IMR-90 (cell line): ENCODE measurements at regions not wholly inside any gene's neighbourhood (a gene's known extent, or its start where the extent isn't known, plus 50 kb on each side); places are given as distances from the start of the nearest gene placed in this dataset.

Experiments used
- ATAC-seq: fragments of 200-7000 bp; cut with Tn5 transposase; 2 replicates; pipeline ENCODE4 v1.9.1; 2020; ENCODE audit warnings: low read depth, mild to moderate bottlenecking, moderate library complexity
- BruUV-seq: library from RNA; stranded (reverse); fragments of 400-500 nt; replicated peaks from 2 replicates; lab custom pipeline; 2021; lab: Mats Ljungman, UMichigan
- CTCF ChIA-PET: fragments of 300-600 bp; formaldehyde crosslinking; extraction: SDS; loops from one replicate; lab custom pipeline; 2021; ENCODE audit warnings: antibody characterized with exemption; lab: Yijun Ruan, JAX
- POLR2A ChIA-PET: fragments of 300-600 bp; sonication (Branson Sonifier 250); formaldehyde crosslinking; loops from one replicate; lab custom pipeline; 2022; ENCODE audit warnings: antibody characterized with exemption; ENCODE audit not compliant: unreplicated experiment; lab: Charles Lee
- DNase-seq: peaks from one replicate; pipeline ENCODE4 v3.0.0; 2013
- H2AFZ ChIP-seq: replicated peaks from 2 replicates; pipeline ENCODE3; 2013; ENCODE audit warnings: low read length, mild to moderate bottlenecking; ENCODE audit not compliant: poor library complexity
- H2AK5ac ChIP-seq: 2 replicates; pipeline ENCODE4 v1.6.1; 2013; ENCODE audit warnings: low read depth, low read length, inconsistent platforms
- H2AK9ac ChIP-seq: replicated peaks from 2 replicates; pipeline ENCODE3; 2013; ENCODE audit warnings: mild to moderate bottlenecking, low read depth, low read length, moderate library complexity; ENCODE audit not compliant: poor library complexity
- H2BK120ac ChIP-seq: 2 replicates; pipeline ENCODE4 v1.6.1; 2013; ENCODE audit warnings: low read depth, low read length, inconsistent platforms
- H2BK15ac ChIP-seq: 3 replicates; pipeline ENCODE4 v1.6.1; 2013; ENCODE audit warnings: low read depth, low read length, inconsistent platforms
- H2BK20ac ChIP-seq: 2 replicates; pipeline ENCODE4 v1.6.1; 2013; ENCODE audit warnings: low read depth, mild to moderate bottlenecking, inconsistent platforms, low read length, moderate library complexity
- H2BK5ac ChIP-seq: 2 replicates; pipeline ENCODE4 v1.6.1; 2013; ENCODE audit warnings: mild to moderate bottlenecking, low read depth, low read length, inconsistent platforms; ENCODE audit not compliant: poor library complexity, severe bottlenecking
- H3K14ac ChIP-seq: replicated peaks from 2 replicates; pipeline ENCODE4 v1.6.1; 2013; ENCODE audit warnings: low read depth, low read length, inconsistent platforms
- H3K18ac ChIP-seq: 2 replicates; pipeline ENCODE4 v1.6.1; 2013; ENCODE audit warnings: low read depth, low read length, control low read depth
- H3K23ac ChIP-seq: 2 replicates; pipeline ENCODE4 v1.6.1; 2013; ENCODE audit warnings: low read depth, low read length, inconsistent platforms
- H3K27ac ChIP-seq: 2 replicates; pipeline ENCODE4 v1.5.1; 2013; ENCODE audit warnings: mild to moderate bottlenecking, control low read depth, low read length; ENCODE audit not compliant: insufficient read depth
- H3K27me3 ChIP-seq: 2 replicates; pipeline ENCODE4 v1.6.1; 2013; ENCODE audit warnings: low read length; ENCODE audit not compliant: control insufficient read depth, insufficient read depth
- H3K36me3 ChIP-seq: 2 replicates; pipeline ENCODE4 v1.6.1; 2013; ENCODE audit warnings: low read length, mixed read lengths; ENCODE audit not compliant: control insufficient read depth, insufficient read depth
- H3K4ac ChIP-seq: 2 replicates; pipeline ENCODE4 v1.6.1; 2013; ENCODE audit warnings: low read depth, low read length, inconsistent platforms
- H3K4me1 ChIP-seq: 2 replicates; pipeline ENCODE4 v1.6.1; 2013; ENCODE audit warnings: low read length, mixed read lengths; ENCODE audit not compliant: control insufficient read depth, insufficient read depth
- H3K4me2 ChIP-seq: 2 replicates; pipeline ENCODE4 v1.6.1; 2013; ENCODE audit warnings: low read depth, mild to moderate bottlenecking, control low read depth, low read length, moderate library complexity
- H3K4me3 ChIP-seq: 2 replicates; pipeline ENCODE4 v1.5.1; 2013; ENCODE audit warnings: low read depth, mild to moderate bottlenecking, control low read depth, low read length, moderate library complexity; ENCODE audit not compliant: insufficient read depth
- H3K56ac ChIP-seq: 2 replicates; pipeline ENCODE4 v1.6.1; 2013; ENCODE audit warnings: low read length, inconsistent platforms; ENCODE audit not compliant: insufficient read depth; ENCODE audit errors: extremely low read depth
- H3K79me1 ChIP-seq, 2 experiments: 2 replicates each; pipeline ENCODE4 v1.6.1; 2013; ENCODE audit warnings: low read length in 2 of 2, inconsistent platforms in 1 of 2, low read depth in 1 of 2
- H3K9ac ChIP-seq: 2 replicates; pipeline ENCODE4 v1.6.1; 2013; ENCODE audit warnings: low read depth, low read length, control low read depth
- H3K9me1 ChIP-seq: 2 replicates; pipeline ENCODE4 v1.6.1; 2013; ENCODE audit warnings: low read length, inconsistent platforms; ENCODE audit not compliant: insufficient read depth
- H3K9me3 ChIP-seq: 2 replicates; pipeline ENCODE4 v1.6.1; 2013; ENCODE audit warnings: low read length; ENCODE audit not compliant: control insufficient read depth, insufficient read depth
- H4K20me1 ChIP-seq: 2 replicates; pipeline ENCODE4 v1.6.1; 2013; ENCODE audit warnings: low read length, inconsistent platforms; ENCODE audit not compliant: insufficient read depth
- H4K5ac ChIP-seq: 2 replicates; pipeline ENCODE4 v1.6.1; 2013; ENCODE audit warnings: mild to moderate bottlenecking, low read depth, low read length, control low read depth
- H4K8ac ChIP-seq, 2 experiments: 2 replicates each; pipeline ENCODE4 v1.6.1; 2013; ENCODE audit warnings: low read depth in 2 of 2, low read length in 2 of 2, control low read depth in 1 of 2, inconsistent platforms in 1 of 2
- H4K91ac ChIP-seq: 2 replicates; pipeline ENCODE4 v1.6.1; 2013; ENCODE audit warnings: low read depth, low read length, inconsistent platforms; ENCODE audit not compliant: insufficient read depth
- CEBPB ChIP-seq: IDR thresholded peaks from 2 replicates; pipeline ENCODE4 v1.6.1; 2012; ENCODE audit warnings: low read depth, low read length, improper control_type of control experiment
- ELK1 ChIP-seq: fragments of 150-350 bp; IDR thresholded peaks from 2 replicates; pipeline ENCODE4 v1.6.1; 2016; ENCODE audit warnings: low read depth, mild to moderate bottlenecking, low read length, moderate library complexity, borderline replicate concordance
- FOS ChIP-seq: fragments of 150-350 bp; IDR thresholded peaks from 2 replicates; pipeline ENCODE4 v1.6.1; 2016; ENCODE audit warnings: low read depth, low read length
- MAFK ChIP-seq: IDR thresholded peaks from 2 replicates; pipeline ENCODE4 v1.6.1; 2012; ENCODE audit warnings: low read depth, low read length, improper control_type of control experiment
- MAZ ChIP-seq: IDR thresholded peaks from 2 replicates; pipeline ENCODE4 v1.6.1; 2012; ENCODE audit warnings: low read depth, mild to moderate bottlenecking, low read length, improper control_type of control experiment, moderate library complexity, borderline replicate concordance
- RAD21 ChIP-seq: IDR thresholded peaks from 2 replicates; pipeline ENCODE4 v1.6.1; 2012; ENCODE audit warnings: low read length, improper control_type of control experiment
- RCOR1 ChIP-seq: IDR thresholded peaks from 2 replicates; pipeline ENCODE4 v1.6.1; 2012; ENCODE audit warnings: mild to moderate bottlenecking, low read length, improper control_type of control experiment; ENCODE audit not compliant: insufficient replicate concordance
- RFX5 ChIP-seq: IDR thresholded peaks from 2 replicates; pipeline ENCODE4 v1.8.0; 2012; ENCODE audit warnings: low read depth, mild to moderate bottlenecking, low read length, moderate library complexity
- SMC3 ChIP-seq: fragments of 150-350 bp; IDR thresholded peaks from 2 replicates; pipeline ENCODE4 v1.6.1; 2016; ENCODE audit warnings: low read depth, mild to moderate bottlenecking, antibody characterized with exemption, low read length, moderate library complexity
- USF2 ChIP-seq: fragments of 150-350 bp; IDR thresholded peaks from 2 replicates; pipeline ENCODE4 v1.6.1; 2017; ENCODE audit warnings: mild to moderate bottlenecking, antibody characterized with exemption, low read length, low read depth
- WGBS, 2 experiments: methylation state at CpG; one replicate each; pipeline versions ENCODE4 v1.1.5 to v1.1.7; 2013; ENCODE audit warnings: missing lambda C conversion rate in 2 of 2; ENCODE audit not compliant: insufficient read length in 1 of 2; ENCODE audit errors: extremely low coverage in 2 of 2; 5-methylcytosine and 5-hydroxymethylcytosine counted together
- dilution Hi-C: fragments of 300-500 bp; cut with HindIII; formaldehyde crosslinking; loops from one replicate; pipeline ENCODE4 v1.14.3; 2018; ENCODE audit warnings: low sequenced_read_pairs; ENCODE audit not compliant: unreplicated experiment
- in situ Hi-C: fragments of 300-500 bp; cut with MboI; formaldehyde crosslinking; loops from 3 replicates; pipeline ENCODE4 v1.14.3; 2019; ENCODE audit warnings: low sequenced_read_pairs, inconsistent platforms, mixed read lengths
- intact Hi-C: fragments of 100-400 bp; cut with micrococcal nuclease; formaldehyde crosslinking; loops from 2 replicates; pipeline ENCODE4 v1.10.0; 2022

DNA sequence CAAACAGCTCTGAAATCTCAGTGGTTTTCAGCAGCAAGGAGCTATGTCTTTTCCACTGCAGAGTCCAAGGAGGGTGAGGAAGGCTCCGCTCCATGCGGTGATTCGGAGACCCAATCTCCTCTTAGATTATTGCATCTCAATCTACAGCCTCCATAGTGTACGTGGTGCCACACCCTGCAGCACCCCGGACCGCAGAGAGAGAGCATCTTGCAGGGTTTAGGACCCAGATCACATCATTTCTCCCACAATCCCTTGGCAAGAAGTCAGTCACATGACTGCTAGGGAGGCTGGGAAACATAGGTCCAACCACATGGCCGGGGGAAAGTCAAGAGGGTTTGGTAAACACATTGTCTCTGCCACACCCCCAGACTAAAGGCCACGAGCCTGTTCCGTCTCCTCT lies 209.4 kb upstream of the TMEM132C start:
- TF ChIP-seq RFX5 = no peak
- TF ChIP-seq RAD21 = no peak
- TF ChIP-seq SMC3 = no peak
- no peak for TF ChIP-seq MAZ
- TF ChIP-seq MAFK = no peak
- TF ChIP-seq CEBPB = no peak
- no peak for TF ChIP-seq FOS
- TF ChIP-seq USF2 = no peak
- no peak for TF ChIP-seq ELK1
- no peak for TF ChIP-seq RCOR1
- Histone ChIP-seq H4K91ac (no peak overlapping the region), H3K9ac (no peak overlapping the region), H3K27me3 (no peaks in the 10 kb centered on the region), H3K23ac (no peak overlapping the region), H2AK5ac (no peak overlapping the region), H3K14ac (no peak overlapping the region), H2AK9ac (no peak overlapping the region), H4K20me1 (no peaks in the 10 kb centered on the region), H3K36me3 (no peaks in the 10 kb centered on the region), H3K4ac (no peak overlapping the region), H2BK15ac (no peak overlapping the region), H3K56ac (no peak overlapping the region), H3K9me3 (peaks cover 21% of the 10 kb centered on the region), H2BK120ac (no peak overlapping the region), H3K27ac (no peak overlapping the region), H2BK5ac (no peak overlapping the region), H2AFZ (no peak overlapping the region), H4K8ac (no peak overlapping the region), H3K9me1 (no peaks in the 10 kb centered on the region), H3K4me1 (no peaks in the 10 kb centered on the region), H4K5ac (no peak overlapping the region), H3K18ac (no peak overlapping the region), H3K79me1 (no peaks in the 10 kb centered on the region), H2BK20ac (no peak overlapping the region), H3K4me2 (no peak overlapping the region), H3K4me3 (no peak overlapping the region)
- WGBS, 2 experiments = no CpG with 5 or more reads among the region's 9 CpGs
- in situ Hi-C loops (no loop called here), dilution Hi-C loops (no loop called here), intact Hi-C loops (no loop called here)
- ATAC-seq (no peak), DNase-seq (no peak)
- ChIA-PET POLR2A (no interaction called here), CTCF (no interaction called here)
- BruUV-seq = no TSS peak
